Neural cell (in vitro differentiated cells): ENCODE measurements at regions not wholly inside any gene's neighbourhood (a gene's known extent, or its start where the extent isn't known, plus 50 kb on each side); places are given as distances from the start of the nearest gene placed in this dataset.
"Not testable (repeated sequence)": the region's sequence is repeated elsewhere in the genome, so short reads cannot be mapped to it uniquely, and the experiment has no call there.

Experiments used
- H2AFZ ChIP-seq: fragments of 200-600, 300-800 bp; sonication (generic), shearing (Covaris generic); 2 replicates; pipeline ENCODE4 v1.6.0; 2014; ENCODE audit warnings: low read depth, mild to moderate bottlenecking, antibody characterized with exemption, low read length, moderate library complexity
- H3F3A ChIP-seq: fragments of 200-600 bp; shearing (Covaris generic); 2 replicates; pipeline ENCODE4 v1.6.1; 2016; ENCODE audit warnings: mild to moderate bottlenecking, moderate library complexity, mixed read lengths, antibody characterized with exemption, low read length; ENCODE audit not compliant: insufficient read depth, poor library complexity, severe bottlenecking
- H3K27ac ChIP-seq: fragments of 200-600, 300-800 bp; sonication (generic), shearing (Covaris generic); 2 replicates; pipeline ENCODE4 v1.5.1; 2014; ENCODE audit warnings: mild to moderate bottlenecking, low read length, moderate library complexity
- H3K27me3 ChIP-seq: fragments of 300-800, 200-600 bp; sonication (generic), shearing (Covaris generic); 2 replicates; pipeline ENCODE4 v1.6.0; 2014; ENCODE audit warnings: mild to moderate bottlenecking, low read depth, low read length, moderate library complexity; ENCODE audit not compliant: insufficient read depth
- H3K36me3 ChIP-seq: fragments of 300-800, 200-600 bp; sonication (generic), shearing (Covaris generic); 2 replicates; pipeline ENCODE4 v1.5.1; 2014; ENCODE audit warnings: mild to moderate bottlenecking, antibody characterized with exemption, low read length, moderate library complexity; ENCODE audit not compliant: insufficient read depth
- H3K4me2 ChIP-seq: fragments of 300-800, 200-600 bp; sonication (generic), shearing (Covaris generic); 2 replicates; pipeline ENCODE4 v1.6.0; 2014; ENCODE audit warnings: mild to moderate bottlenecking, low read length
- H3K4me3 ChIP-seq: fragments of 300-800, 200-600 bp; sonication (generic), shearing (Covaris generic); 2 replicates; pipeline ENCODE4 v1.5.1; 2014; ENCODE audit warnings: mild to moderate bottlenecking, low read length, moderate library complexity
- H3K79me2 ChIP-seq: fragments of 200-600 bp; shearing (Covaris generic); replicated peaks from 2 replicates; pipeline ENCODE4 v1.6.0; 2014; ENCODE audit warnings: mild to moderate bottlenecking, low read length, moderate library complexity; ENCODE audit not compliant: insufficient read depth
- H3K9ac ChIP-seq: fragments of 300-800, 200-600 bp; sonication (generic), shearing (Covaris generic); 2 replicates; pipeline ENCODE4 v1.6.1; 2016; ENCODE audit warnings: mild to moderate bottlenecking, low read length, mixed read lengths
- H3K9me2 ChIP-seq: fragments of 200-600 bp; shearing (Covaris generic); 2 replicates; pipeline ENCODE4 v1.6.1; 2016; ENCODE audit warnings: mild to moderate bottlenecking, low read length, mixed read lengths; ENCODE audit not compliant: insufficient read depth
- H3K9me3 ChIP-seq: fragments of 200-600, 300-800 bp; sonication (generic), shearing (Covaris generic); 2 replicates; pipeline ENCODE4 v1.6.1; 2016; ENCODE audit warnings: mild to moderate bottlenecking, mixed run types, low read length, moderate library complexity, mixed read lengths
- H4K20me1 ChIP-seq: fragments of 200-600 bp; shearing (Covaris generic); 2 replicates; pipeline ENCODE4 v1.6.1; 2016; ENCODE audit warnings: mild to moderate bottlenecking, mixed run types; ENCODE audit not compliant: insufficient read depth
- EP300 ChIP-seq: fragments of 450-650 bp; conservative IDR thresholded peaks from 2 replicates; pipeline ENCODE4 v1.6.1; 2014; ENCODE audit warnings: antibody characterized with exemption, mild to moderate bottlenecking, moderate library complexity; ENCODE audit not compliant: poor library complexity, severe bottlenecking
- EZH2 ChIP-seq: fragments of 200-600, 300-800 bp; shearing (Covaris generic), sonication (generic); IDR thresholded peaks from 2 replicates; pipeline ENCODE4 v1.6.1; 2014; ENCODE audit warnings: antibody characterized with exemption, low read length, borderline replicate concordance, mild to moderate bottlenecking; ENCODE audit not compliant: insufficient read depth, poor library complexity, severe bottlenecking
- MXI1 ChIP-seq: fragments of 450-650 bp; conservative IDR thresholded peaks from 2 replicates; pipeline ENCODE4 v1.6.1; 2014; ENCODE audit warnings: antibody characterized with exemption, mild to moderate bottlenecking; ENCODE audit not compliant: poor library complexity, severe bottlenecking
- POLR2AphosphoS5 ChIP-seq: IDR thresholded peaks from 2 replicates; pipeline ENCODE4 v1.6.1; 2012
- RAD21 ChIP-seq: fragments of 450-650 bp; conservative IDR thresholded peaks from 2 replicates; pipeline ENCODE4 v1.6.1; 2014; ENCODE audit warnings: antibody characterized with exemption, mild to moderate bottlenecking, moderate library complexity
- SMC3 ChIP-seq: fragments of 450-650 bp; conservative IDR thresholded peaks from 2 replicates; pipeline ENCODE4 v1.6.1; 2014; ENCODE audit warnings: antibody characterized with exemption, mild to moderate bottlenecking, moderate library complexity; ENCODE audit not compliant: poor library complexity
- TAF1 ChIP-seq: IDR thresholded peaks from 2 replicates; pipeline ENCODE4 v1.6.1; 2012; ENCODE audit warnings: low read depth
- TF ChIP-seq, protein P1 (sequence below): IDR thresholded peaks from 2 replicates; pipeline ENCODE4 v1.6.1; 2012; ENCODE audit warnings: borderline replicate concordance
- TF ChIP-seq, protein P2 (sequence below): fragments of 450-650 bp; IDR thresholded peaks from 2 replicates; pipeline ENCODE4 v1.5.1; 2014; ENCODE audit warnings: antibody characterized with exemption, mild to moderate bottlenecking, moderate library complexity; ENCODE audit not compliant: poor library complexity, severe bottlenecking

DNA sequence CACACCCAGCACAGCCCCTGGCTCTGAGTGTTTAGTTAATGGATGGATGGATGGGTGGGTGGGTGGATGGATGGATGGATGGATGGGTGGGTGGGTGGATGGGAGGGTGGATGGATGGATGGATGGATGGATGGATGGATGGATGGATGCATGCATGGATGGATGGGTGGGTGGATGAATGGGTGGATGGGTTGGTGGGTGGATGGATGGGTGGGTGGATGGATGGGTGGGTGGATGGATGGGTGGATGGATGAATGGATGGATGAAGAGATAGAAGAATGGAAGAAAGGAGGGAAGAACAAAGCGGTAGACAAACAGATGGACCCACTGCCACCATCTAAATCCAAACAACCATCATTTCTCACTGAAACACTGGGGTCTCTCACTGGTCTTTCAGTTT, 80.3 kb upstream of the SIRPA start:
- H3K4me3 ChIP-seq, H3K27ac ChIP-seq, H2AFZ ChIP-seq, H3K27me3 ChIP-seq, H3K9ac ChIP-seq, H3F3A ChIP-seq, H4K20me1 ChIP-seq, H3K9me2 ChIP-seq, H3K36me3 ChIP-seq, H3K4me2 ChIP-seq, H3K79me2 ChIP-seq, H3K9me3 ChIP-seq: not testable (repeated sequence)

DNA sequence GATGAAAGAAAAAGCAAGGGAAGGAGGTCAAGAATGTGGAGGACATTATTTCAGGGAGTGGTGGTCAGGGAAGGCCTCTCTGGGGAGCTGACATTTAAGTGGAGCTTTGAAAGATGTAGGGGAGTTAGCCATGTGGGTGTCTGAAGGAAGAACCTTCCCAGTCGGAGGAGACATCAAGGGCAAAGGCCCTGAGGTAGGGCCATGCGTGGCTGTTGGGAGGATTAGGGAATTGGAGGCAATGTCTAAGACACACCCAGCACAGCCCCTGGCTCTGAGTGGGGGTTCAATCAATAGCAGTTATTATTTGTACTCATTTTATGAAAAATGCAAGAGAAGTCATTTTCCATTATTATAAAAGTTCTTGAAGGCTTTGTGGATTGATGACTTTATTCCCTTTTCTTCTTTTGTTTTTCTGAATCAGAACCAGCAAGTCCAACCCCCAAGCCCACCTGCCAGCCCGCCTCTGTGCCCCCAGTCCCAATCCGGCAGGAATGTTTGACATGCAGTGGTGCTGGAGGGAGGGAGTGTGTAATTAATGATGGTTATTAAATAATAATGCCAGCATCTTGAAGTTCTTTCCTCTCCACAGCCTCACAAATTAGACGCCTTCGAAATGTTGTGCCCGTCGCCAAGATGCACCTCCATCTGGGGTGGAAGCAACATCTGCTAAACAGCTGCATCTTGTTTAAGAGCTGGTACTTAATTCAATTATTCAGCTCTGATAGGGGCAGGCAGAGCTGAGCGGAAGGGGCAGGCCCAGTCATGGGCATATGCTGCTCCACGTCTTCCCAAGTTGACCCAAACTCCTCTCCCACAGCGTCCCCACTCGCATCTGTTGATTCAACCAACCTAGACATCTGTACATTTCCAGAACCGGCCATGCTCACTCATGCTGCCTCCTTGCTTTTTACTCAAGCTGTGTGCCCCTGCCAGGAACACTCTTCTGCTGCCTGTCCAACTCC, 81.3 kb upstream of the SIRPA start:
- Histone ChIP-seq H3K9ac (no peak overlapping the region), H3K36me3 (no peaks in the 10 kb centered on the region), H3K79me2 (no peaks in the 10 kb centered on the region), H4K20me1 (no peaks in the 10 kb centered on the region), H3F3A (no peaks in the 10 kb centered on the region), H3K27me3 (no peaks in the 10 kb centered on the region), H3K27ac (no peak overlapping the region), H3K4me3 (no peak overlapping the region), H2AFZ (no peak overlapping the region), H3K9me2 (no peaks in the 10 kb centered on the region), H3K9me3 (no peaks in the 10 kb centered on the region), H3K4me2 (no peak overlapping the region)
- TF ChIP-seq RAD21, result no peak
- TF ChIP-seq, protein P1, sequence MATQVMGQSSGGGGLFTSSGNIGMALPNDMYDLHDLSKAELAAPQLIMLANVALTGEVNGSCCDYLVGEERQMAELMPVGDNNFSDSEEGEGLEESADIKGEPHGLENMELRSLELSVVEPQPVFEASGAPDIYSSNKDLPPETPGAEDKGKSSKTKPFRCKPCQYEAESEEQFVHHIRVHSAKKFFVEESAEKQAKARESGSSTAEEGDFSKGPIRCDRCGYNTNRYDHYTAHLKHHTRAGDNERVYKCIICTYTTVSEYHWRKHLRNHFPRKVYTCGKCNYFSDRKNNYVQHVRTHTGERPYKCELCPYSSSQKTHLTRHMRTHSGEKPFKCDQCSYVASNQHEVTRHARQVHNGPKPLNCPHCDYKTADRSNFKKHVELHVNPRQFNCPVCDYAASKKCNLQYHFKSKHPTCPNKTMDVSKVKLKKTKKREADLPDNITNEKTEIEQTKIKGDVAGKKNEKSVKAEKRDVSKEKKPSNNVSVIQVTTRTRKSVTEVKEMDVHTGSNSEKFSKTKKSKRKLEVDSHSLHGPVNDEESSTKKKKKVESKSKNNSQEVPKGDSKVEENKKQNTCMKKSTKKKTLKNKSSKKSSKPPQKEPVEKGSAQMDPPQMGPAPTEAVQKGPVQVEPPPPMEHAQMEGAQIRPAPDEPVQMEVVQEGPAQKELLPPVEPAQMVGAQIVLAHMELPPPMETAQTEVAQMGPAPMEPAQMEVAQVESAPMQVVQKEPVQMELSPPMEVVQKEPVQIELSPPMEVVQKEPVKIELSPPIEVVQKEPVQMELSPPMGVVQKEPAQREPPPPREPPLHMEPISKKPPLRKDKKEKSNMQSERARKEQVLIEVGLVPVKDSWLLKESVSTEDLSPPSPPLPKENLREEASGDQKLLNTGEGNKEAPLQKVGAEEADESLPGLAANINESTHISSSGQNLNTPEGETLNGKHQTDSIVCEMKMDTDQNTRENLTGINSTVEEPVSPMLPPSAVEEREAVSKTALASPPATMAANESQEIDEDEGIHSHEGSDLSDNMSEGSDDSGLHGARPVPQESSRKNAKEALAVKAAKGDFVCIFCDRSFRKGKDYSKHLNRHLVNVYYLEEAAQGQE, result no peak
- TF ChIP-seq EP300, result no peak
- no peak for TF ChIP-seq POLR2AphosphoS5
- no peak for TF ChIP-seq TAF1
- TF ChIP-seq, protein P2, sequence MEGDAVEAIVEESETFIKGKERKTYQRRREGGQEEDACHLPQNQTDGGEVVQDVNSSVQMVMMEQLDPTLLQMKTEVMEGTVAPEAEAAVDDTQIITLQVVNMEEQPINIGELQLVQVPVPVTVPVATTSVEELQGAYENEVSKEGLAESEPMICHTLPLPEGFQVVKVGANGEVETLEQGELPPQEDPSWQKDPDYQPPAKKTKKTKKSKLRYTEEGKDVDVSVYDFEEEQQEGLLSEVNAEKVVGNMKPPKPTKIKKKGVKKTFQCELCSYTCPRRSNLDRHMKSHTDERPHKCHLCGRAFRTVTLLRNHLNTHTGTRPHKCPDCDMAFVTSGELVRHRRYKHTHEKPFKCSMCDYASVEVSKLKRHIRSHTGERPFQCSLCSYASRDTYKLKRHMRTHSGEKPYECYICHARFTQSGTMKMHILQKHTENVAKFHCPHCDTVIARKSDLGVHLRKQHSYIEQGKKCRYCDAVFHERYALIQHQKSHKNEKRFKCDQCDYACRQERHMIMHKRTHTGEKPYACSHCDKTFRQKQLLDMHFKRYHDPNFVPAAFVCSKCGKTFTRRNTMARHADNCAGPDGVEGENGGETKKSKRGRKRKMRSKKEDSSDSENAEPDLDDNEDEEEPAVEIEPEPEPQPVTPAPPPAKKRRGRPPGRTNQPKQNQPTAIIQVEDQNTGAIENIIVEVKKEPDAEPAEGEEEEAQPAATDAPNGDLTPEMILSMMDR, result no peak
- no peak for TF ChIP-seq EZH2
- no peak for TF ChIP-seq SMC3
- no peak for TF ChIP-seq MXI1
